H9 (cell line): ENCODE measurements at regions not wholly inside any gene's neighbourhood (a gene's known extent, or its start where the extent isn't known, plus 50 kb on each side); places are given as distances from the start of the nearest gene placed in this dataset.

Source experiments
- DNase-seq: peaks from one replicate; pipeline ENCODE4 v3.0.0-alpha.2; 2017
- H2AFZ ChIP-seq: one replicate; pipeline ENCODE4 v1.6.1; 2013; ENCODE audit warnings: mild to moderate bottlenecking, low read length, control low read depth, moderate library complexity
- H2AK5ac ChIP-seq: 2 replicates; pipeline ENCODE4 v1.6.1; 2013; ENCODE audit warnings: low read length, control low read depth, mixed read lengths; ENCODE audit not compliant: insufficient read length
- H2BK120ac ChIP-seq: one replicate; pipeline ENCODE4 v1.6.1; 2013; ENCODE audit warnings: low read depth, mild to moderate bottlenecking, low read length, control low read depth, inconsistent platforms; ENCODE audit not compliant: poor library complexity, severe bottlenecking
- H2BK12ac ChIP-seq: 2 replicates; pipeline ENCODE4 v1.6.1; 2013; ENCODE audit warnings: low read length, control low read depth, mixed read lengths, low read depth; ENCODE audit not compliant: insufficient read length
- H2BK15ac ChIP-seq: 2 replicates; pipeline ENCODE4 v1.6.1; 2013; ENCODE audit warnings: low read depth, low read length, control low read depth
- H2BK20ac ChIP-seq: one replicate; pipeline ENCODE4 v1.6.1; 2013; ENCODE audit warnings: low read depth, mild to moderate bottlenecking, low read length, control low read depth, inconsistent platforms; ENCODE audit not compliant: poor library complexity, severe bottlenecking
- H2BK5ac ChIP-seq: 2 replicates; pipeline ENCODE4 v1.6.1; 2013; ENCODE audit warnings: low read length, control low read depth, mixed read lengths; ENCODE audit not compliant: insufficient read length
- H3K14ac ChIP-seq: 2 replicates; pipeline ENCODE4 v1.6.1; 2013; ENCODE audit warnings: low read length, control low read depth; ENCODE audit not compliant: insufficient read depth
- H3K18ac ChIP-seq: 2 replicates; pipeline ENCODE4 v1.6.1; 2013; ENCODE audit warnings: low read depth, mild to moderate bottlenecking, mixed read lengths, low read length, control low read depth; ENCODE audit not compliant: insufficient read length
- H3K23ac ChIP-seq: 2 replicates; pipeline ENCODE4 v1.6.1; 2013; ENCODE audit warnings: low read length, control low read depth, mixed read lengths, low read depth; ENCODE audit not compliant: insufficient read length
- H3K23me2 ChIP-seq: 2 replicates; pipeline ENCODE4 v1.6.1; 2013; ENCODE audit warnings: low read depth, mild to moderate bottlenecking, mixed read lengths, low read length, control low read depth; ENCODE audit not compliant: insufficient read length, poor library complexity, severe bottlenecking
- H3K27ac ChIP-seq: 2 replicates; pipeline ENCODE4 v1.5.1; 2013; ENCODE audit warnings: low read length, control low read depth, mixed read lengths, low read depth; ENCODE audit not compliant: insufficient read length
- H3K27me3 ChIP-seq: 2 replicates; pipeline ENCODE4 v1.6.1; 2013; ENCODE audit warnings: low read length, control low read depth, inconsistent platforms; ENCODE audit not compliant: insufficient read depth
- H3K4ac ChIP-seq: 2 replicates; pipeline ENCODE4 v1.6.1; 2013; ENCODE audit warnings: low read depth, mild to moderate bottlenecking, control low read depth, inconsistent platforms, low read length, moderate library complexity
- H3K4me1 ChIP-seq: 2 replicates; pipeline ENCODE4 v1.6.1; 2013; ENCODE audit warnings: low read length, control low read depth, inconsistent platforms; ENCODE audit not compliant: insufficient read depth
- H3K4me2 ChIP-seq: 2 replicates; pipeline ENCODE4 v1.6.1; 2013; ENCODE audit warnings: low read length, control low read depth, mixed read lengths; ENCODE audit not compliant: insufficient read length, insufficient read depth
- H3K56ac ChIP-seq: 2 replicates; pipeline ENCODE4 v1.6.1; 2013; ENCODE audit warnings: low read depth, mild to moderate bottlenecking, mixed read lengths, low read length, control low read depth; ENCODE audit not compliant: insufficient read length
- H3K79me1 ChIP-seq: 2 replicates; pipeline ENCODE4 v1.6.1; 2013; ENCODE audit warnings: low read depth, mild to moderate bottlenecking, moderate library complexity, low read length, control low read depth, inconsistent platforms; ENCODE audit not compliant: insufficient read depth, poor library complexity, severe bottlenecking
- H3K79me2 ChIP-seq: 2 replicates; pipeline ENCODE4 v1.6.1; 2013; ENCODE audit warnings: low read length, control low read depth, inconsistent platforms; ENCODE audit not compliant: insufficient read depth
- H3K9ac ChIP-seq: 2 replicates; pipeline ENCODE4 v1.6.1; 2013; ENCODE audit warnings: low read length, control low read depth, mixed read lengths; ENCODE audit not compliant: insufficient read length; ENCODE audit errors: extremely low read depth
- H3K9me3 ChIP-seq: one replicate; pipeline ENCODE4 v1.6.1; 2013; ENCODE audit warnings: low read depth, low read length, inconsistent platforms; ENCODE audit not compliant: control insufficient read depth
- H3T11ph ChIP-seq: one replicate; pipeline ENCODE4 v1.6.1; 2013; ENCODE audit warnings: mild to moderate bottlenecking, low read length, control low read depth, inconsistent platforms
- H4K20me1 ChIP-seq: one replicate; pipeline ENCODE4 v1.6.1; 2013; ENCODE audit not compliant: control insufficient read depth, insufficient read length, insufficient read depth
- H4K5ac ChIP-seq: 2 replicates; pipeline ENCODE4 v1.6.1; 2013; ENCODE audit warnings: low read depth, mild to moderate bottlenecking, mixed read lengths, low read length, control low read depth; ENCODE audit not compliant: insufficient read length
- H4K8ac ChIP-seq: replicated peaks from 2 replicates; pipeline ENCODE4 v1.6.1; 2013; ENCODE audit warnings: low read length, control low read depth, mixed read lengths, low read depth; ENCODE audit not compliant: insufficient read length
- H4K91ac ChIP-seq: 2 replicates; pipeline ENCODE4 v1.6.1; 2013; ENCODE audit warnings: low read depth, mild to moderate bottlenecking, moderate library complexity, mixed read lengths, low read length, control low read depth; ENCODE audit not compliant: insufficient read length
- H3K27ac Mint-ChIP-seq, 3 experiments: 2 replicates in 2 of 3; 3 replicates in 1 of 3; pipeline ENCODE4 v1.8.0; 2020 to 2021; ENCODE audit warnings: mixed read lengths in 3 of 3, mild to moderate bottlenecking in 1 of 3, moderate library complexity in 1 of 3
- H3K27me3 Mint-ChIP-seq: 2 replicates; pipeline ENCODE4 v1.8.0; 2021; ENCODE audit warnings: low read depth, mild to moderate bottlenecking, moderate library complexity, mixed read lengths
- H3K36me3 Mint-ChIP-seq, 3 experiments: 2 replicates in 2 of 3; 3 replicates in 1 of 3; pipeline ENCODE4 v1.8.0; 2020 to 2021; ENCODE audit warnings: low read depth in 3 of 3, mixed read lengths in 3 of 3; ENCODE audit not compliant: insufficient read depth in 1 of 3
- H3K4me1 Mint-ChIP-seq, 2 experiments: 2 replicates each; pipeline ENCODE4 v1.8.0; 2020; ENCODE audit warnings: mixed read lengths in 2 of 2
- H3K4me3 Mint-ChIP-seq, 2 experiments: 2 replicates in 1 of 2; 3 replicates in 1 of 2; pipeline ENCODE4 v1.8.0; 2020 to 2021; ENCODE audit warnings: mild to moderate bottlenecking in 2 of 2, mixed read lengths in 2 of 2, moderate library complexity in 1 of 2
- H3K9me3 Mint-ChIP-seq, 2 experiments: 2 replicates in 1 of 2; 3 replicates in 1 of 2; pipeline ENCODE4 v1.8.0; 2020; ENCODE audit warnings: mild to moderate bottlenecking in 2 of 2, mixed read lengths in 2 of 2, moderate library complexity in 1 of 2
- WGBS: extraction: QIAGEN DNeasy Blood & Tissue Kit; methylation state at CpG from one replicate; pipeline ENCODE4 v1.1.7; 2013; ENCODE audit warnings: missing lambda C conversion rate, low lambda C conversion rate, mixed read lengths; ENCODE audit not compliant: insufficient read length; ENCODE audit errors: extremely low coverage; 5-methylcytosine and 5-hydroxymethylcytosine counted together
- TF ChIP-seq, protein P1 (sequence below): fragments of 200-600 bp; sonication (generic); conservative IDR thresholded peaks from 3 replicates; pipeline ENCODE4 v1.8.0; 2021; ENCODE audit warnings: antibody characterized with exemption, mild to moderate bottlenecking

- Histone ChIP-seq H3K79me2 (no peaks in the 10 kb centered on the region), H4K5ac (no peak overlapping the region), H2AK5ac (no peak overlapping the region), H2BK20ac (no peak overlapping the region), H3K9ac (no peak overlapping the region), H3K27me3 (no peaks in the 10 kb centered on the region), H4K8ac (no peak overlapping the region), H3K4ac (no peak overlapping the region), H3K9me3 (peaks cover 65% of the 10 kb centered on the region), H2BK5ac (no peak overlapping the region), H3K79me1 (no peaks in the 10 kb centered on the region), H2BK15ac (no peak overlapping the region), H2BK120ac (no peak overlapping the region), H2AFZ (no peak overlapping the region), H4K91ac (no peak overlapping the region), H3K18ac (no peak overlapping the region), H4K20me1 (no peaks in the 10 kb centered on the region), H3K56ac (no peak overlapping the region), H3K23ac (no peak overlapping the region), H2BK12ac (no peak overlapping the region), H3K27ac (no peak overlapping the region), H3K4me1 (no peaks in the 10 kb centered on the region), H3K23me2 (no peaks in the 10 kb centered on the region), H3K14ac (no peak overlapping the region), H3K4me2 (no peak overlapping the region), H3T11ph (no peak overlapping the region)
- DNase-seq: no peak
- TF ChIP-seq, protein P1, sequence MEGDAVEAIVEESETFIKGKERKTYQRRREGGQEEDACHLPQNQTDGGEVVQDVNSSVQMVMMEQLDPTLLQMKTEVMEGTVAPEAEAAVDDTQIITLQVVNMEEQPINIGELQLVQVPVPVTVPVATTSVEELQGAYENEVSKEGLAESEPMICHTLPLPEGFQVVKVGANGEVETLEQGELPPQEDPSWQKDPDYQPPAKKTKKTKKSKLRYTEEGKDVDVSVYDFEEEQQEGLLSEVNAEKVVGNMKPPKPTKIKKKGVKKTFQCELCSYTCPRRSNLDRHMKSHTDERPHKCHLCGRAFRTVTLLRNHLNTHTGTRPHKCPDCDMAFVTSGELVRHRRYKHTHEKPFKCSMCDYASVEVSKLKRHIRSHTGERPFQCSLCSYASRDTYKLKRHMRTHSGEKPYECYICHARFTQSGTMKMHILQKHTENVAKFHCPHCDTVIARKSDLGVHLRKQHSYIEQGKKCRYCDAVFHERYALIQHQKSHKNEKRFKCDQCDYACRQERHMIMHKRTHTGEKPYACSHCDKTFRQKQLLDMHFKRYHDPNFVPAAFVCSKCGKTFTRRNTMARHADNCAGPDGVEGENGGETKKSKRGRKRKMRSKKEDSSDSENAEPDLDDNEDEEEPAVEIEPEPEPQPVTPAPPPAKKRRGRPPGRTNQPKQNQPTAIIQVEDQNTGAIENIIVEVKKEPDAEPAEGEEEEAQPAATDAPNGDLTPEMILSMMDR: no peak
- H3K9me3 Mint-ChIP-seq: peaks cover 11 to 71% of the 10 kb centered on the region in 2 experiments
- WGBS: no CpG with 5 or more reads among the region's 26 CpGs
- no peaks in the 10 kb centered on the region for H3K4me1 Mint-ChIP-seq
- peaks cover 9% of the 10 kb centered on the region for H3K27me3 Mint-ChIP-seq
- no peak overlapping the region for H3K27ac Mint-ChIP-seq
- peaks cover 5 to 14% (median 11%) of the 10 kb centered on the region in 3 experiments for H3K36me3 Mint-ChIP-seq
- no peak overlapping the region for H3K4me3 Mint-ChIP-seq
Measured at GRCh38 chr1:2866422-2867086, 65.1 kb upstream of the TTC34 start.
